Stimulated activated CD8-positive, alpha-beta memory T cell treated with anti-CD3 and anti-CD28 coated beads, Interleukin-12 subunit alpha, Interleukin-12 subunit beta, amount 100 ng/mL, for 4 hours (primary cell): ENCODE measurements at regions not wholly inside any gene's neighbourhood (a gene's known extent, or its start where the extent isn't known, plus 50 kb on each side); places are given as distances from the start of the nearest gene placed in this dataset.
"Not testable (repeated sequence)": the region's sequence is repeated elsewhere in the genome, so short reads cannot be mapped to it uniquely, and the experiment has no call there.

Source experiments
- DNase-seq: peaks from one replicate; pipeline ENCODE4 v3.0.0-alpha.2; 2020; ENCODE audit warnings: low read depth

GRCh38 chr16:86834451-86835035, 256.2 kb downstream of the FOXL1 start:
- no peak for DNase-seq

GRCh38 chr16:86835982-86836381, 257.6 kb downstream of the FOXL1 start:
- no peak for DNase-seq

- DNase-seq, result no peak
These were observed 258.3 kb downstream of the FOXL1 start for GRCh38 chr16:86836503-86837129.

DNA sequence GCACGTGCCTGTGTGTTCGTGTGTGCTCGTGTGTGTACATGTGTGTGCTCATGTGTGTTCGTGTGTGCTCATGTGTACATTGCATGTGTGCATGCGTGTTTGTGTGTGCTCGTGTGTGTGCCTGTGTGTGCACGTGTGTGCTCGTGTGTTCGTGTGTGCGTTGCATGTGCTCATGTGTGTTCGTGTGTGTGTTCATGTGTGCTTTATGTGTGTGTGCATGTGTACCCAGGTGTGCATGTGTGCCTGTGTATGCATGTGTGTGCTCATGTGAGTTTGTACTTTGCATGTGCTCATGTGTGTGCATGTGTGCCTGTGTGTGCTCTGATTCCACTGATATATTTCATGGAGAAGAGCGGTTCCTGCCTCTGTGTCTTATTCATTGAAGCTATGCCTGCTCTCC, 265.5 kb downstream of the FOXL1 start:
- DNase-seq, result no peak

DNA sequence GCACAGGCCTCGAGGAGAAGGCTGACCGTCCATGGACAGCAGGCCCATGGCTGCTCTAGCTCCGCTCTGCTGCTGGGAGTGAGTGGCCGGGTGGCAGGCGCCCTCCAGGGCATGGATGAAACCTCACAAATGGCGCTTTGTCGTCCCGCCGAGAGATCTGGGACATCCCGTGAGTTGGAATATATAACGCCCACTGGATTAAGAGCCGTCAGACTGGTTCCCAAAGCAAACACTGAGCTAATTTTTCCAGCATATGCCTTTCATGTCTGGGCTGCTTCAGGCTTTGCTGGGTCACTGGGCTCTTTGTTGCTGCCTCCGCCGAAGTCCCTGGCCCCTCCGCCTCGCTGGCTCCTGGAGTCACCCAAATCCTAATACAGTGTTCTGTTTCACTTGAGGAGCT, 266.3 kb downstream of the FOXL1 start:
- no peak for DNase-seq

GRCh38 chr16:86846136-86846535, 267.8 kb downstream of the FOXL1 start:
- no peak for DNase-seq

DNA sequence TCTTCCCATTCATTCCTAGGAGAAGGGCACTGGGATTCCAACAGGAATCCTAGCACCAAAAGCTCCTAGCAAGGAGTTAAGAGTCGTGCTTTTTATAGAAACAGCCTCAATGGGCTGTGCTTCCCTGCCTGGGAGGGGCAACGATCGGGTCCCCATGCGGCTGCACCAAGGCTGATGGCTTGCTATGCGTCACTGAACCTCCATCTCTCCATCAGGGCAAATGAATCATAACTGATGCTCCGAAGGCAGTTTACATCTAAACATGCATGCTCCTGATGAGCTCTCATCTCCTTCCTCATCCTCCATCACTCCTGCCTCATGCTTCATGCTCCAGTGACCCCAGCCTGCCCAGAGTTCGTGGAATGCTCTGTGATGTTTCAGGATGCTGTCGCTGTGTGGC, 270.5 kb downstream of the FOXL1 start:
- no peak for DNase-seq

- DNase-seq, result no peak
These were observed 272.3 kb downstream of the FOXL1 start for GRCh38 chr16:86850670-86851069.

GRCh38 chr16:86852135-86852534, 273.8 kb downstream of the FOXL1 start:
- no peak for DNase-seq

- no peak for DNase-seq
These were observed 275.8 kb downstream of the FOXL1 start for GRCh38 chr16:86854058-86854621.

GRCh38 chr16:86854626-86855294, 276.4 kb downstream of the FOXL1 start:
- no peak for DNase-seq

- no peak for DNase-seq
These were observed 278.7 kb downstream of the FOXL1 start for GRCh38 chr16:86856946-86857586.

- no peak for DNase-seq
These were observed 279.5 kb downstream of the FOXL1 start for GRCh38 chr16:86857807-86858206.

DNA sequence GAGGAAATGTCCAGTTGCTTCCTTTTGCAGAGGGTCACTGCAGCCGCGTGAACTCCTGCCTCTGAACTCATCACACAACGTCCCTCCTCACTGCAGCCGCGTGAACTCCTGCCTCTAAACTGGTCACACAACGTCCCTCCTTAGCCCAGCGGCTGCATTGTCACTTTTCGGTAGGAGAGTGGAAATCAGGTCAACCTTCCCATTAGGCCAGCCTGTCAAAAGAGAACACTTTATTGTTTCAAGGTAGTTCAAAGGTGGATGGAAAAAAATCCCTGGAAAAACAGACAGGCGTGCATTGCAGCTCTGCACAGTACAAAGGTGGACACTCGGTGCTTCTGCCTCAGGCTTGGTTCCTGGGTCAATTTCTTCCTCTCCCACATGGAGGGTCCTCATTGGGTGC, 280.2 kb downstream of the FOXL1 start:
- no peak for DNase-seq

GRCh38 chr16:86861270-86861858, 283.0 kb downstream of the FOXL1 start:
- DNase-seq, result not testable (repeated sequence)

GRCh38 chr16:86862595-86863280, 284.4 kb downstream of the FOXL1 start:
- DNase-seq, result no peak

GRCh38 chr16:86863609-86864008, 285.3 kb downstream of the FOXL1 start:
- no peak for DNase-seq

GRCh38 chr16:86864586-86864985, 286.2 kb downstream of the FOXL1 start:
- no peak for DNase-seq

- no peak for DNase-seq
These were observed 287.7 kb downstream of the FOXL1 start for GRCh38 chr16:86865851-86866662.

DNA sequence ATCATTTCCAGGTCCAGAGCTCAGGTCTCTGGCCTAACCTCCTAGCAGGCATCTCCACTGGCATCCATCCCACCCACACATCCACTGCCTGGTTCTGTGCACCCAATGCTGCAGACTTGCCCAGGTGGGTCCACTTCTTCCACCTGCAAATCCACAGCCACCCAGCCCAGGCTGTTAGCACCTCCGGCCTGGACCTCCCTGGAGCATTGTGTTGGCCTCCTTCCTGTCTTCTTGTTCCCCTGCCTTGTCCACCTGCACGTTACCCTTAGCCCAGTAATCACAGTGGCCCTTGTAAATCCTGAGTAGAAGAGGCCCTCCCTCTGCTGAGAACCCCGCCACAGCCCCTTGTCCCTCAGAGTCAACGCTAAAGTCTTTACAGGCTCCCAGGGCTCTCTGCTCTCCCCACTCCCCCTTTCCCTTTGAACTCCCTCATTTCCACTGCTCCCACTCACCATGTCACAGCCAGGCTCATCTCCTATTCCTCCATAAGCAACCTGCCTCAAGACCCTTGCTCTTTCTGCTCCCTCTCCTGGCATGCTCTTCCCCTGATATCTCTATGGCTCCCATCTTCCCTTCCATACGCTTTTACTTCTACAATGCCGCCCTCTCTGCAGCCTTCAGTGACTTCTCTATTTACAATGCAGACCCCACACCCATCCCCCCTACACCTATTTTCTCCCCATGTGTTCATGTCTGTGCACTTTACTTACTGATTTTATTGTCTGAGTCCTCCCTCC, 288.8 kb downstream of the FOXL1 start:
- DNase-seq, result no peak
